Keratinocyte (primary cell): ENCODE measurements at regions not wholly inside any gene's neighbourhood (a gene's known extent, or its start where the extent isn't known, plus 50 kb on each side); places are given as distances from the start of the nearest gene placed in this dataset.

ENCODE experiments used
- DNase-seq: peaks from one replicate; pipeline ENCODE4 v3.0.0-alpha.2; 2011; ENCODE audit warnings: low read depth, missing footprints, low spot score
- FAIRE-seq: peaks from 2 replicates; lab custom pipeline; 2011; peaks lifted over from hg19 to GRCh38; lab: Jason Lieb, UNC
- H2AFZ ChIP-seq: 2 replicates; pipeline ENCODE4 v1.6.0; 2012; ENCODE audit warnings: low read length, control low read depth, inconsistent platforms; ENCODE audit not compliant: control insufficient read depth
- H3K27ac ChIP-seq: 2 replicates; pipeline ENCODE4 v1.5.1; 2011; ENCODE audit warnings: low read length; ENCODE audit not compliant: control insufficient read depth, insufficient read depth
- H3K27me3 ChIP-seq: 3 replicates; pipeline ENCODE4 v1.6.0; 2011; ENCODE audit warnings: low read length; ENCODE audit not compliant: control insufficient read depth, insufficient read depth; ENCODE audit errors: extremely low read depth
- H3K36me3 ChIP-seq, 2 experiments: 2 replicates in 1 of 2; 3 replicates in 1 of 2; pipeline ENCODE4 v1.5.1; 2011; ENCODE audit warnings: low read length in 2 of 2, mild to moderate bottlenecking in 1 of 2; ENCODE audit not compliant: control insufficient read depth in 2 of 2, insufficient read depth in 2 of 2; ENCODE audit errors: extremely low read depth in 1 of 2
- H3K4me1 ChIP-seq: 3 replicates; pipeline ENCODE4 v1.5.1; 2011; ENCODE audit warnings: low read length; ENCODE audit not compliant: control insufficient read depth, insufficient read depth; ENCODE audit errors: extremely low read depth
- H3K4me2 ChIP-seq: 3 replicates; pipeline ENCODE4 v1.6.0; 2011; ENCODE audit warnings: low read depth, low read length; ENCODE audit not compliant: control insufficient read depth, insufficient read depth; ENCODE audit errors: extremely low read depth
- H3K4me3 ChIP-seq, 3 experiments: fragments of 200-600 bp in 1 of 3; sonication (generic) in 1 of 3; 2 replicates in 2 of 3; 3 replicates in 1 of 3; pipeline ENCODE4 v1.5.1; 2011 to 2016; ENCODE audit warnings: low read length in 3 of 3, mild to moderate bottlenecking in 3 of 3, control low read depth in 2 of 3, inconsistent platforms in 1 of 3, low read depth in 1 of 3, mixed read lengths in 1 of 3, mixed run types in 1 of 3, moderate library complexity in 1 of 3; ENCODE audit not compliant: control insufficient read depth in 2 of 3, insufficient read depth in 2 of 3; ENCODE audit errors: extremely low read depth in 1 of 3
- H3K79me2 ChIP-seq: 2 replicates; pipeline ENCODE4 v1.6.0; 2012; ENCODE audit warnings: low read length; ENCODE audit not compliant: control insufficient read depth, insufficient read depth
- H3K9ac ChIP-seq: 3 replicates; pipeline ENCODE4 v1.6.0; 2011; ENCODE audit warnings: low read length; ENCODE audit not compliant: control insufficient read depth, insufficient read depth; ENCODE audit errors: extremely low read depth
- H3K9me1 ChIP-seq: 3 replicates; pipeline ENCODE4 v1.6.0; 2011; ENCODE audit warnings: low read length; ENCODE audit not compliant: control insufficient read depth, insufficient read depth; ENCODE audit errors: extremely low read depth
- H3K9me3 ChIP-seq: 2 replicates; pipeline ENCODE4 v1.5.1; 2012; ENCODE audit warnings: low read depth, low read length; ENCODE audit not compliant: control insufficient read depth
- H4K20me1 ChIP-seq: 3 replicates; pipeline ENCODE4 v1.6.0; 2011; ENCODE audit warnings: low read length; ENCODE audit not compliant: control insufficient read depth, insufficient read depth; ENCODE audit errors: extremely low read depth
- EZH2 ChIP-seq: IDR thresholded peaks from one replicate; pipeline ENCODE4 v1.6.1; 2012; ENCODE audit warnings: inconsistent platforms, mild to moderate bottlenecking, low read length, moderate library complexity
- dilution Hi-C: fragments of 300-500 bp; cut with MboI; formaldehyde crosslinking; loops from one replicate; pipeline ENCODE4 v1.7.0; 2020; ENCODE audit warnings: low sequenced_read_pairs; ENCODE audit not compliant: extremely low pct_ligation_motif_present
- TF ChIP-seq, protein P1 (sequence below), 3 experiments: IDR thresholded peaks in 1 of 3; conservative IDR thresholded peaks in 1 of 3; optimal IDR thresholded peaks in 1 of 3; 2 replicates in 2 of 3; 3 replicates in 1 of 3; pipeline versions ENCODE3 to v1.5.1; 2011; ENCODE audit warnings: low read length in 3 of 3, mild to moderate bottlenecking in 3 of 3, moderate library complexity in 2 of 3, control low read depth in 1 of 3, inconsistent platforms in 1 of 3; ENCODE audit not compliant: insufficient read depth in 2 of 3; ENCODE audit errors: extremely low read depth in 1 of 3

- H3K36me3 ChIP-seq: no peaks in the 10 kb centered on the region
- no peak overlapping the region for H3K9ac ChIP-seq
- H3K27me3 ChIP-seq: no peaks in the 10 kb centered on the region
- H4K20me1 ChIP-seq: no peaks in the 10 kb centered on the region
- peak overlapping the region in 2 of 3 experiments; percentile 25 to 49 for H3K4me3 ChIP-seq
- peaks cover 11% of the 10 kb centered on the region for H3K4me1 ChIP-seq
- H3K79me2 ChIP-seq: no peaks in the 10 kb centered on the region
- dilution Hi-C loops: no loop called here
- peak; percentile 32 for FAIRE-seq
- DNase-seq: no peak
- no peak for TF ChIP-seq EZH2
- TF ChIP-seq, protein P1, sequence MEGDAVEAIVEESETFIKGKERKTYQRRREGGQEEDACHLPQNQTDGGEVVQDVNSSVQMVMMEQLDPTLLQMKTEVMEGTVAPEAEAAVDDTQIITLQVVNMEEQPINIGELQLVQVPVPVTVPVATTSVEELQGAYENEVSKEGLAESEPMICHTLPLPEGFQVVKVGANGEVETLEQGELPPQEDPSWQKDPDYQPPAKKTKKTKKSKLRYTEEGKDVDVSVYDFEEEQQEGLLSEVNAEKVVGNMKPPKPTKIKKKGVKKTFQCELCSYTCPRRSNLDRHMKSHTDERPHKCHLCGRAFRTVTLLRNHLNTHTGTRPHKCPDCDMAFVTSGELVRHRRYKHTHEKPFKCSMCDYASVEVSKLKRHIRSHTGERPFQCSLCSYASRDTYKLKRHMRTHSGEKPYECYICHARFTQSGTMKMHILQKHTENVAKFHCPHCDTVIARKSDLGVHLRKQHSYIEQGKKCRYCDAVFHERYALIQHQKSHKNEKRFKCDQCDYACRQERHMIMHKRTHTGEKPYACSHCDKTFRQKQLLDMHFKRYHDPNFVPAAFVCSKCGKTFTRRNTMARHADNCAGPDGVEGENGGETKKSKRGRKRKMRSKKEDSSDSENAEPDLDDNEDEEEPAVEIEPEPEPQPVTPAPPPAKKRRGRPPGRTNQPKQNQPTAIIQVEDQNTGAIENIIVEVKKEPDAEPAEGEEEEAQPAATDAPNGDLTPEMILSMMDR (optimal IDR thresholded peaks at IDR 0.05 in 1 of 3, IDR thresholded peaks at IDR 0.05 in 1 of 3, conservative IDR thresholded peaks at IDR 0.05 in 1 of 3; ENCODE audit: extremely low read depth in 1 of 3, insufficient read depth in 2 of 3, low read length in 3 of 3): no peak
- H3K9me3 ChIP-seq: no peaks in the 10 kb centered on the region
- H3K9me1 ChIP-seq: no peaks in the 10 kb centered on the region
- peak overlapping the region; percentile 68 for H3K4me2 ChIP-seq
- H2AFZ ChIP-seq: peak overlapping the region; percentile 65
- no peak overlapping the region for H3K27ac ChIP-seq
These were observed 987.7 kb downstream of the TTLL7 start for GRCh38 chr1:83011265-83011664.

GRCh38 chr1:83006271-83006670 is 992.7 kb downstream of the TTLL7 start:
- no peak for TF ChIP-seq EZH2
- TF ChIP-seq, protein P1 (optimal IDR thresholded peaks at IDR 0.05 in 1 of 3, IDR thresholded peaks at IDR 0.05 in 1 of 3, conservative IDR thresholded peaks at IDR 0.05 in 1 of 3; ENCODE audit: extremely low read depth in 1 of 3, insufficient read depth in 2 of 3, low read length in 3 of 3): no peak
- FAIRE-seq (no peak), DNase-seq (no peak)
- Histone ChIP-seq H3K27ac (no peak overlapping the region), H3K36me3 (no peaks in the 10 kb centered on the region), H3K4me3 (no peak overlapping the region), H3K9me1 (no peaks in the 10 kb centered on the region), H3K4me1 (peaks cover 4% of the 10 kb centered on the region), H2AFZ (no peak overlapping the region), H3K27me3 (no peaks in the 10 kb centered on the region), H3K9me3 (no peaks in the 10 kb centered on the region), H3K9ac (no peak overlapping the region), H3K4me2 (no peak overlapping the region), H3K79me2 (no peaks in the 10 kb centered on the region), H4K20me1 (no peaks in the 10 kb centered on the region)
- dilution Hi-C loops: no loop called here
